K562 (cell line): ENCODE measurements at regions not wholly inside any gene's neighbourhood (a gene's known extent, or its start where the extent isn't known, plus 50 kb on each side); places are given as distances from the start of the nearest gene placed in this dataset.

Experiments
- ATAC-seq: fragments of 200-7000 bp; cut with Tn5 transposase; 3 replicates; pipeline ENCODE4 v1.9.1; 2020; ENCODE audit warnings: moderate library complexity
- BruUV-seq: library from RNA; stranded (reverse); fragments of 400-500 nt; replicated peaks from 2 replicates; lab custom pipeline; 2021; lab: Mats Ljungman, UMichigan
- CTCF ChIA-PET: fragments of 300-600 bp; formaldehyde crosslinking; extraction: SDS; loops from one replicate; lab custom pipeline; 2021; ENCODE audit warnings: low intra/inter-chr PET ratio; lab: Yijun Ruan, JAX
- POLR2A ChIA-PET: fragments of 300-600, 350-650 bp; sonication (Branson Sonifier 250); formaldehyde crosslinking; extraction: SDS; loops from one replicate; lab custom pipeline; 2021; ENCODE audit warnings: antibody characterized with exemption, inconsistent platforms; lab: Yijun Ruan, JAX
- DNase-seq, 4 experiments: peaks; one replicate each; pipeline versions ENCODE4 v3.0.0 to v3.0.0-alpha.2; 2011 to 2018; ENCODE audit warnings: low spot score in 3 of 4, mixed read lengths in 3 of 4; ENCODE audit errors: extremely low read depth in 1 of 4
- FAIRE-seq: peaks from 2 replicates; lab custom pipeline; 2011; peaks lifted over from hg19 to GRCh38; lab: Jason Lieb, UNC
- H2AFZ ChIP-seq: 2 replicates; pipeline ENCODE4 v1.6.0; 2011; ENCODE audit warnings: low read depth, low read length, control low read depth, inconsistent platforms
- H3K27ac ChIP-seq: fragments of 200-600 bp; 3 replicates; pipeline ENCODE4 v1.8.0; 2011; ENCODE audit warnings: low read depth, mild to moderate bottlenecking, control low read depth, inconsistent platforms, low read length, moderate library complexity, mixed read lengths; ENCODE audit errors: extremely low read depth
- H3K27me3 ChIP-seq, 2 experiments: fragments of 300-600 bp in 1 of 2; 2 replicates in 1 of 2; 3 replicates in 1 of 2; pipeline versions ENCODE4 v1.6.0 to v1.8.0; 2011; ENCODE audit warnings: inconsistent platforms in 2 of 2, low read length in 2 of 2, mild to moderate bottlenecking in 1 of 2, mixed read lengths in 1 of 2, moderate library complexity in 1 of 2; ENCODE audit not compliant: control insufficient read depth in 2 of 2, insufficient read depth in 2 of 2
- H3K36me3 ChIP-seq: fragments of 300-600 bp; 3 replicates; pipeline ENCODE4 v1.8.0; 2011; ENCODE audit warnings: mild to moderate bottlenecking, low read length, inconsistent platforms; ENCODE audit not compliant: control insufficient read depth, insufficient read depth
- H3K4me1 ChIP-seq, 2 experiments: fragments of 200-600 bp in 1 of 2; replicated peaks in 1 of 2; 2 replicates in 1 of 2; 3 replicates in 1 of 2; pipeline versions ENCODE4 v1.5.1 to v1.8.0; 2011; ENCODE audit warnings: inconsistent platforms in 2 of 2, low read length in 2 of 2, mild to moderate bottlenecking in 1 of 2, mixed read lengths in 1 of 2, moderate library complexity in 1 of 2; ENCODE audit not compliant: control insufficient read depth in 2 of 2, insufficient read depth in 2 of 2
- H3K4me2 ChIP-seq: 2 replicates; pipeline ENCODE4 v1.6.1; 2011; ENCODE audit warnings: low read length, control low read depth, inconsistent platforms, mixed read lengths; ENCODE audit not compliant: insufficient read depth
- H3K4me3 ChIP-seq: fragments of 200-600 bp; sonication (generic), shearing (Covaris generic); 2 replicates; pipeline ENCODE4 v1.5.1; 2016; ENCODE audit warnings: control low read depth, inconsistent platforms
- H3K79me2 ChIP-seq: fragments of 200-600 bp; 3 replicates; pipeline ENCODE4 v1.8.0; 2011; ENCODE audit warnings: low read length, inconsistent platforms; ENCODE audit not compliant: control insufficient read depth, insufficient read depth
- H3K9ac ChIP-seq, 2 experiments: 2 replicates each; pipeline versions ENCODE4 v1.6.0 to v1.6.1; 2011; ENCODE audit warnings: low read depth in 2 of 2, low read length in 2 of 2, control low read depth in 1 of 2, inconsistent platforms in 1 of 2, mild to moderate bottlenecking in 1 of 2, mixed read lengths in 1 of 2; ENCODE audit not compliant: insufficient read depth in 1 of 2
- H3K9me1 ChIP-seq: one replicate; pipeline ENCODE4 v1.6.0; 2011; ENCODE audit warnings: inconsistent platforms, mild to moderate bottlenecking, low read length, moderate library complexity; ENCODE audit not compliant: control insufficient read depth, insufficient read depth
- H3K9me3 ChIP-seq: replicated peaks from 2 replicates; pipeline ENCODE4 v1.5.1; 2011; ENCODE audit warnings: low read depth, low read length, inconsistent platforms; ENCODE audit not compliant: control insufficient read depth, insufficient read depth
- H4K20me1 ChIP-seq: replicated peaks from 2 replicates; pipeline ENCODE4 v1.6.1; 2011; ENCODE audit warnings: low read length, inconsistent platforms, mixed read lengths; ENCODE audit not compliant: control insufficient read depth, insufficient read depth
- BCOR ChIP-seq: fragments of 450-650 bp; IDR thresholded peaks from 2 replicates; pipeline ENCODE4 v1.6.1; 2016
- CC2D1A ChIP-seq: fragments of 450-650 bp; IDR thresholded peaks from 2 replicates; pipeline ENCODE4 v1.6.1; 2017; ENCODE audit warnings: mild to moderate bottlenecking
- CREBBP ChIP-seq: IDR thresholded peaks from one replicate; pipeline ENCODE4 v1.6.1; 2012; ENCODE audit warnings: low read depth, mild to moderate bottlenecking, control low read depth, inconsistent platforms, low read length
- ELK3 ChIP-seq: fragments of 450-650 bp; formaldehyde crosslinking; IDR thresholded peaks from 2 replicates; pipeline ENCODE4 v1.4.0; 2020; ENCODE audit warnings: mild to moderate bottlenecking
- FOXK1 ChIP-seq: sonication (generic); formaldehyde crosslinking; IDR thresholded peaks from 2 replicates; pipeline ENCODE4 v1.8.0; 2022; ENCODE audit warnings: missing genetic modification reagents, mild to moderate bottlenecking, borderline replicate concordance
- HIVEP1 ChIP-seq: fragments of 250-450 bp; sonication (Bioruptor Pico); IDR thresholded peaks from 2 replicates; pipeline ENCODE4 v1.4.0; 2020; ENCODE audit warnings: mild to moderate bottlenecking
- RBM25 ChIP-seq: fragments of 200-400 bp; formaldehyde crosslinking; IDR thresholded peaks from 2 replicates; pipeline ENCODE4 v1.6.1; 2018; ENCODE audit warnings: low read length, low read depth, moderate library complexity; ENCODE audit not compliant: severe bottlenecking
- SLC30A9 ChIP-seq: fragments of 250-450 bp; sonication (Bioruptor Pico); IDR thresholded peaks from 2 replicates; pipeline ENCODE4 v1.8.0; 2022; ENCODE audit warnings: mild to moderate bottlenecking, moderate library complexity
- VEZF1 ChIP-seq: fragments of 200-800 bp; sonication (Bioruptor generic); IDR thresholded peaks from 2 replicates; pipeline ENCODE4 v1.6.1; 2017; ENCODE audit warnings: missing genetic modification characterization, missing compliant biosample characterization
- ZBTB1 ChIP-seq: sonication (generic); formaldehyde crosslinking; IDR thresholded peaks from 2 replicates; pipeline ENCODE4 v1.8.1; 2023; ENCODE audit warnings: missing genetic modification reagents, low read depth, mild to moderate bottlenecking, borderline replicate concordance
- ZFP36 ChIP-seq: fragments of 150-350 bp; IDR thresholded peaks from 2 replicates; pipeline ENCODE4 v1.6.1; 2018; ENCODE audit warnings: low read length, low read depth; ENCODE audit not compliant: partially characterized antibody
- ZFP91 ChIP-seq: sonication (generic); formaldehyde crosslinking; IDR thresholded peaks from 2 replicates; pipeline ENCODE4 v1.8.0; 2022; ENCODE audit warnings: mild to moderate bottlenecking, missing genetic modification reagents
- ZNF511 ChIP-seq: sonication (generic); formaldehyde crosslinking; IDR thresholded peaks from 2 replicates; pipeline ENCODE4 v1.8.0; 2022; ENCODE audit warnings: mild to moderate bottlenecking, missing genetic modification reagents
- ZNF764 ChIP-seq: fragments of 250-450 bp; sonication (Bioruptor Pico); IDR thresholded peaks from 2 replicates; pipeline ENCODE4 v1.4.0; 2020; ENCODE audit warnings: low read depth, mild to moderate bottlenecking, moderate library complexity
- ZNF785 ChIP-seq: fragments of 250-450 bp; sonication (Bioruptor Pico); IDR thresholded peaks from 2 replicates; pipeline ENCODE4 v1.4.0; 2020; ENCODE audit warnings: mild to moderate bottlenecking
- WGBS: fragments of 100-300 bp; shearing (Covaris generic); methylation state at CpG from one replicate; pipeline ENCODE4 v1.1.6; 2016; ENCODE audit warnings: low coverage, mixed read lengths; ENCODE audit not compliant: insufficient coverage; ENCODE audit errors: missing lambda C conversion rate; 5-methylcytosine and 5-hydroxymethylcytosine counted together
- in situ Hi-C: fragments of 300-500 bp; cut with MboI; formaldehyde crosslinking; loops from 4 replicates; pipeline ENCODE4 v1.15.0; 2018; ENCODE audit warnings: inconsistent platforms, mixed read lengths
- intact Hi-C: fragments of 100-400 bp; cut with micrococcal nuclease; formaldehyde crosslinking; loops from 2 replicates; pipeline ENCODE4 v1.14.2; 2022

- Histone ChIP-seq H3K36me3 (no peaks in the 10 kb centered on the region), H3K27me3 (no peaks in the 10 kb centered on the region), H3K9me1 (no peaks in the 10 kb centered on the region), H2AFZ (no peak overlapping the region), H3K4me3 (no peak overlapping the region), H3K4me1 (peaks cover 38 to 75% of the 10 kb centered on the region in 2 experiments), H4K20me1 (peaks cover 71% of the 10 kb centered on the region), H3K9me3 (no peaks in the 10 kb centered on the region), H3K9ac (peak overlapping the region in 1 of 2 experiments; percentile 69; a peak in 2 of 4 replicates), H3K4me2 (no peak overlapping the region), H3K79me2 (peaks cover 72% of the 10 kb centered on the region), H3K27ac (no peak overlapping the region)
- CTCF ChIA-PET = no interaction called here
- 85% methylated on average over 19 of the region's 22 CpGs for WGBS
- FAIRE-seq (no peak), DNase-seq (no peak), ATAC-seq (no peak)
- in situ Hi-C loops = no loop called here
- intact Hi-C loops = loop anchor here (5.0 kb wide), 1 partner anchor 47 kb away; no protein-coding TSS in a partner anchor
- POLR2A ChIA-PET = interaction anchor here (0.6 kb wide), 2 partner anchors 118 to 194 kb away, joined by 3 to 4 read pairs; no protein-coding TSS in a partner anchor
- no TSS peak for BruUV-seq
- no peak for TF ChIP-seq ELK3 (CRISPR knock-in tag)
- no peak for TF ChIP-seq HIVEP1
- no peak for TF ChIP-seq ZBTB1
- TF ChIP-seq RBM25 = peak; percentile 49
- no peak for TF ChIP-seq VEZF1 (CRISPR knock-in tag)
- no peak for TF ChIP-seq CC2D1A
- TF ChIP-seq ZNF511 (CRISPR knock-in tag) = no peak
- no peak for TF ChIP-seq ZFP91
- TF ChIP-seq ZNF785 (CRISPR knock-in tag) = no peak
- TF ChIP-seq ZFP36 = peak; percentile 73
- no peak for TF ChIP-seq CREBBP
- TF ChIP-seq SLC30A9 (CRISPR knock-in tag) = no peak
- no peak for TF ChIP-seq ZNF764 (CRISPR knock-in tag)
- no peak for TF ChIP-seq FOXK1 (CRISPR knock-in tag)
- peak; percentile 51 for TF ChIP-seq BCOR
These were observed 62.2 kb downstream of the NCOR2 start for GRCh38 chr12:124505001-124505818.
